ENCODE measurements at regions not wholly inside any gene's neighbourhood (a gene's known extent, or its start where the extent isn't known, plus 50 kb on each side); places are given as distances from the start of the nearest gene placed in this dataset.
A peak's percentile ranks its signal among the peaks of the same experiment; 100 is the strongest.

DNA sequence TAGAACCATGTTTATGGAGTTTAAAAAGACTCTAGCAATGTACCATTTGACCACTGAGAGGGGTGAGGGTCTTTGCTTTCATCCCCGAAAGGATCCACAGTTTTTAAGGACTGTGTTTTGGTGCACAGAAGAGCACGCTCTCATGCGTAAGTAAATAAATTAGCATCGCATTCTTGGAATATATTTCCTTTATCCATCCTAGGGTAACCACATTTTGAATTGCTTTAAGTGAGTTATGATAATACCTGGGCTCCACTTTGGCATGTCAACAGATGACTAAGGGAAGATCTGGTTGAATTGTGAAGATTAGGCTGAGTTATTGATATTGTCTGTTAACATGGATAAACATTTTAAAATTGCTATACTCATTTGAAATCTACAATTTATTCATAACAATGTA, 89.4 kb upstream of the EDIL3 start:
- TF ChIP-seq, protein P1, sequence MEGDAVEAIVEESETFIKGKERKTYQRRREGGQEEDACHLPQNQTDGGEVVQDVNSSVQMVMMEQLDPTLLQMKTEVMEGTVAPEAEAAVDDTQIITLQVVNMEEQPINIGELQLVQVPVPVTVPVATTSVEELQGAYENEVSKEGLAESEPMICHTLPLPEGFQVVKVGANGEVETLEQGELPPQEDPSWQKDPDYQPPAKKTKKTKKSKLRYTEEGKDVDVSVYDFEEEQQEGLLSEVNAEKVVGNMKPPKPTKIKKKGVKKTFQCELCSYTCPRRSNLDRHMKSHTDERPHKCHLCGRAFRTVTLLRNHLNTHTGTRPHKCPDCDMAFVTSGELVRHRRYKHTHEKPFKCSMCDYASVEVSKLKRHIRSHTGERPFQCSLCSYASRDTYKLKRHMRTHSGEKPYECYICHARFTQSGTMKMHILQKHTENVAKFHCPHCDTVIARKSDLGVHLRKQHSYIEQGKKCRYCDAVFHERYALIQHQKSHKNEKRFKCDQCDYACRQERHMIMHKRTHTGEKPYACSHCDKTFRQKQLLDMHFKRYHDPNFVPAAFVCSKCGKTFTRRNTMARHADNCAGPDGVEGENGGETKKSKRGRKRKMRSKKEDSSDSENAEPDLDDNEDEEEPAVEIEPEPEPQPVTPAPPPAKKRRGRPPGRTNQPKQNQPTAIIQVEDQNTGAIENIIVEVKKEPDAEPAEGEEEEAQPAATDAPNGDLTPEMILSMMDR (IDR thresholded peaks at IDR 0.05; ENCODE audit: insufficient read depth, low read depth, low read length, missing control alignments), result no peak
- no peak for DNase-seq (ENCODE audit: low read depth)
- no peak overlapping the region for H3K4me3 ChIP-seq (ENCODE audit: low read length)

DNA sequence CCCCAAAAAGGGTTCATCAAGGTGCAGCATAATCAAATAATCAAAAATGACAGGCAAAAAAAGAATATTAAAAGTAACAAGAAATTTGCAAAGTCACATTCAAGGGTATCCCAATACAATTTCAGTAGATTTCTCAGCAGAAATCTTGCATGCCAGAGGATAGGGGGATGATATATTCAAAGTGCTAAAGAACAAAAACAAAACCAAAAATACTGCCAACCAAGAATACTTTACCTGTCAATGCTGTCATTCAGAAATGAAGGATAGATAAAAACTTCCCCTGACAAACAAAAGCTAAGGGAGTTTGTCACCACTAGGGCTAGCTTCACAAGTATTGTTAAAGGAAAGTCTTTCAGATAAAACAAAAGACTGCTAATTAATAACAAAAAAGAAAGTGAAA, 68.7 kb upstream of the EDIL3 start:
- H3K4me3 ChIP-seq (ENCODE audit: low read length), result no peak overlapping the region
- DNase-seq (ENCODE audit: low read depth), result no peak
- TF ChIP-seq, protein P1 (IDR thresholded peaks at IDR 0.05; ENCODE audit: insufficient read depth, low read depth, low read length, missing control alignments), result no peak

DNA sequence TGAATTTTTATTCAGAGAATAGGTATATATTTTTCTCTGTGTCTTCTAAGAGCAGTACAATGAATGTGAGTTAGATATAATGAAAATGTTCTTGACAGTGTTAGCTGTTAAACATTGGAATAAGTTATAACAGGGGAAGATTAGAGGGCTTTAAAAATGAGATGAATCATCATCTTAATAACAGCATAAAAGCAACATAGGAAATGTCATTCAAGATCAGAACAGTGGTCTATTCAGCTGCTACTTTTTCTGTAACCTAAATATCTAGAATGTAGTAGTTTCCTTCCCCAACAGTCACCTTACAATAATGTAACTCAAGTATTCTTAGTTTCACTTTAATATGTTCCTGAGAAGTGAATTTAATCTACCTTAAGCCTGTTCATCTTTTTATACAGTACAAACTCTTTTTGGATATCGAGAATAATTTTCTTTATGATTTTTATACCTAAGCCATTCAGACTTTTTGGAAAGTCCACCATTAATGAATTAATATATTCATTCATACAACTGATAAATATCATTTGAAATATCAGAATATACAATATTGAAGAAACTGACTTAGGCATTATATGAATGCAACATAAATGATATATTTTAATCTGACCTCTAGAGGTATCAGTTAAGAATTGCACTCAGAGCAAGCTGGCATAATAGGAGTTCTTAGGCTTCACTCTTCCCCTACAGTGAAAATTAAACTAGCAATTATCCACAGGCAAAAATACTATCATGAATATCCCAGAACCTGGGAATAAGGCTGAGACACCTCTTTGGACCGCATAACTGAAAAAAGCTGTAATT, 66.1 kb upstream of the EDIL3 start:
- TF ChIP-seq, protein P1 (IDR thresholded peaks at IDR 0.05; ENCODE audit: insufficient read depth, low read depth, low read length, missing control alignments), result peak; percentile 56
- H3K4me3 ChIP-seq (ENCODE audit: low read length), result no peak overlapping the region
- DNase-seq (ENCODE audit: low read depth), result peak; percentile 23

DNA sequence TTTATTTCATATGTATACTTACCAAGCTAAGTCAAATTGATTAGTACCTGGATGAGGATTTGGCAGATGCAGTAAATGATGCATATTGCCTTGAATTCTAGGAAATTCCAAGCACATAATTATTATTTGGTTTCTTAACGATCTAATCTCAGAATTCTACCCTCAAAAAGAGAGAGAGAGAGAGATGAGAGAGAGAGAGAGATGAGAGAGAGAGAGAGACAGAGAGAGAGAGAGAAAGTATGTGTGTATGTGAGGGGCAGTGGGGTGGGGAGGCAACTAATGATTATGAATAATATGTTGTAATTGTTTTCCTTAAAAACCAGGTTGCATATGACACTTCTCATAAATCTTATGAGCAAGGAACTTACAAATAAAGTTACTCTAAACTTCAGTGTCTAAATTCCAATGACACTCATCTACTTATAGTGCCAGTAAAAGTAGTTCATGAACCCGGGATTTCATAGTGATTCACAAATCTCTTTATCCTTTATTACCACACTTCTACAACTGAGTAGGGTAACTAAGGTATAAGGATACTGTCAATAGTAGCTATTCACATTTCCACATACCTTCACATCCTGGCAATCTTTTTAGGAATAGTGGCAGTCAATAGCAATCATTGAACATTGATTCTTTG, 60.5 kb upstream of the EDIL3 start:
- DNase-seq (ENCODE audit: low read depth), result no peak
- TF ChIP-seq, protein P1 (IDR thresholded peaks at IDR 0.05; ENCODE audit: insufficient read depth, low read depth, low read length, missing control alignments), result no peak

DNA sequence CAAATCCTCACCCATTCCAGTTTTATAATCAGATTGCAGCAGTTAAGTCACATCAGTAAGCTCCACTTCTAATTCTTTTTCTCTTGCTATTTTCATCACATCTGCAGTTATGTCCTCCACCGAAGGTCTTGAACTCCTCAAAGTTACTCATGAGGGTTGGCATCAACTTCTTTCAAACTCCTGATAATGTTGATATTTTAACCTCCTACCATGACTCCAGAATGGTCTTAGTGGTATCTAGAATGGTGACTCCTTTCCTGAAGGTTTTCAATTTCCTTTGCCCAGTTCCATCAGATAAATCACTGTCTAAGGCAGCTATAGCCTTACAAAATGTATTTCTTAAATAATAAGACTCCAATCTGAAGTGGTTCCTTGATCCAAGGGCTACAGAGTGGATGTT, 53.8 kb upstream of the EDIL3 start:
- DNase-seq (ENCODE audit: low read depth), result no peak
- H3K4me3 ChIP-seq (ENCODE audit: low read length), result no peak overlapping the region
- TF ChIP-seq, protein P1 (IDR thresholded peaks at IDR 0.05; ENCODE audit: insufficient read depth, low read depth, low read length, missing control alignments), result no peak

More for the DNA sequence above, 60.5 kb upstream of the EDIL3 start:
- no peak overlapping the region for H3K4me3 ChIP-seq (ENCODE audit: low read length)

DNA sequence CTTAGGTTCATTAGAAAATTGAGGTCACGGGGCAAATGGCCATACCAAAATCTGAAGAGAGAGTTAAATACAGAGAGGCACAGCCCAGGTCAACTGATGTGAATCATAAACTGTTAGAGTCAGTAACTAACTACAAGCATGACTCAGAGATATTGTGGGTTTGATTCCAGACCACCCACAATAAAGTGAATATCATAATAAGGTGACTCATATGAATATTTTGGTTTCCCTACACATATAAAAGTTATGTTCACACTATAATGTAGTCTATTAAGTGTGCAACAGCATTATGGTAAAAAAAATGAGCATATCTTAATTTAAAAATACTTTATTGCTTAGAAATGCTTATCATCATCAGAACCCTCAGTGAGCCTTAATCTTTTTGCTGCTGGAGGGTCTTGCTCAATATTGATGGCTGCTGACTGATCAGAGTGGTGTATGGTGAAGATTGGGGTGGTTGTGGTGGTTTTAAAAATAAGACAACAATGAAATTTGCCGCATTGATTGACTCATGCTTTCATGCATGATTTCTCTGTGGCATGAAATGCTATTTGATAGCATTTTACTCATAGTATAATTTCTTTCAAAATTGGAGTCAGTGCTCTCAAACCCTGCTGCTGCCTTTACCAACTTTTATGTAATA, 53.1 kb upstream of the EDIL3 start:
- peak; percentile 77 for DNase-seq (ENCODE audit: low read depth)
- no peak overlapping the region for H3K4me3 ChIP-seq (ENCODE audit: low read length)
- TF ChIP-seq, protein P1 (IDR thresholded peaks at IDR 0.05; ENCODE audit: insufficient read depth, low read depth, low read length, missing control alignments), result no peak
